AG10803 (cell line): ENCODE measurements at regions not wholly inside any gene's neighbourhood (a gene's known extent, or its start where the extent isn't known, plus 50 kb on each side); places are given as distances from the start of the nearest gene placed in this dataset.

Experiments used
- DNase-seq: peaks from one replicate; pipeline ENCODE4 v3.0.0; 2010; ENCODE audit warnings: low read depth
- H3K4me3 ChIP-seq: 2 replicates; pipeline ENCODE4 v1.5.1; 2011; ENCODE audit warnings: mild to moderate bottlenecking, low read length, control low read depth
- CTCF ChIP-seq: conservative IDR thresholded peaks from 2 replicates; pipeline ENCODE4 v1.5.1; 2011; ENCODE audit warnings: mild to moderate bottlenecking, low read length, control low read depth, inconsistent platforms

- no peak for TF ChIP-seq CTCF
- H3K4me3 ChIP-seq = no peak overlapping the region
- DNase-seq = no peak
Observed at GRCh38 chr9:88065619-88066018, 72.7 kb downstream of the SPATA31C2 start.

- H3K4me3 ChIP-seq = no peak overlapping the region
- TF ChIP-seq CTCF = no peak
- DNase-seq = no peak
Observed at GRCh38 chr9:88064554-88064953, 73.7 kb downstream of the SPATA31C2 start.

- TF ChIP-seq CTCF = no peak
- H3K4me3 ChIP-seq = no peak overlapping the region
- no peak for DNase-seq
Observed at GRCh38 chr9:88060746-88061145, 77.5 kb downstream of the SPATA31C2 start.

GRCh38 chr9:88059469-88059868 lies 78.8 kb downstream of the SPATA31C2 start:
- H3K4me3 ChIP-seq = no peak overlapping the region
- DNase-seq = no peak
- TF ChIP-seq CTCF = no peak

GRCh38 chr9:88056876-88057275 lies 81.4 kb downstream of the SPATA31C2 start:
- no peak for TF ChIP-seq CTCF
- H3K4me3 ChIP-seq = no peak overlapping the region
- peak; percentile 38 for DNase-seq

GRCh38 chr9:88053856-88054501 lies 79.6 kb upstream of the CDK20 start:
- no peak overlapping the region for H3K4me3 ChIP-seq
- TF ChIP-seq CTCF = no peak
- DNase-seq = no peak

- H3K4me3 ChIP-seq = no peak overlapping the region
- TF ChIP-seq CTCF = no peak
- no peak for DNase-seq
Observed at GRCh38 chr9:88052321-88052965, 78.1 kb upstream of the CDK20 start.
